Gastroesophageal sphincter (tissue), 3 donors: ENCODE measurements at regions not wholly inside any gene's neighbourhood (a gene's known extent, or its start where the extent isn't known, plus 50 kb on each side); places are given as distances from the start of the nearest gene placed in this dataset.

Source experiments
- EP300 ChIP-seq: sonication (generic); formaldehyde crosslinking; IDR thresholded peaks from one replicate; pipeline ENCODE4 v1.6.1; 2017; ENCODE audit warnings: antibody characterized with exemption, mild to moderate bottlenecking
- TF ChIP-seq, protein P1 (sequence below), 4 experiments: fragments of 200-600 bp in 2 of 4; fragments of 450-650 bp in 2 of 4; sonication (generic) in 1 of 4; IDR thresholded peaks; one replicate each; pipeline ENCODE4 v1.5.1; 2017 to 2019; ENCODE audit warnings: antibody characterized with exemption in 4 of 4, mild to moderate bottlenecking in 2 of 4, moderate library complexity in 2 of 4

DNA sequence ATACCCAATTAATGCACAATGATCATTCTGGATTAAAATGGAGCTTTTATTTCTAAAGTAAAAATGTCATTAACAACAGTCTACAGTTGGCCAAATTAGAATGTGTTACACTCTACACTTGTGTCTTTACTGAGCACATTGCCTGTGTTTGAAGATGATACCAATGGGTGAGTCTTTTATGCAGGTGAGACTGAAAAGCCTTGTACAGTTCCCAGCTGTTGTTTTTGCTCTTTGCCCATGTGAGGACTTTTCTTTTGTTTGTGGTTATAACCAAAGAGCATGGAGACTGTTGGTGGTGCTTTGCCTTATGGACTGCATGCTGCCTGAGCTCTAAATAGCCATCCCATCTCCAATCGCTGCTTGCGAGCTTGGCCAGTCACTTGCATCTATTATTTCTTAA, 264.5 kb downstream of the GATA3 start:
- TF ChIP-seq EP300, result no peak
- TF ChIP-seq, protein P1, sequence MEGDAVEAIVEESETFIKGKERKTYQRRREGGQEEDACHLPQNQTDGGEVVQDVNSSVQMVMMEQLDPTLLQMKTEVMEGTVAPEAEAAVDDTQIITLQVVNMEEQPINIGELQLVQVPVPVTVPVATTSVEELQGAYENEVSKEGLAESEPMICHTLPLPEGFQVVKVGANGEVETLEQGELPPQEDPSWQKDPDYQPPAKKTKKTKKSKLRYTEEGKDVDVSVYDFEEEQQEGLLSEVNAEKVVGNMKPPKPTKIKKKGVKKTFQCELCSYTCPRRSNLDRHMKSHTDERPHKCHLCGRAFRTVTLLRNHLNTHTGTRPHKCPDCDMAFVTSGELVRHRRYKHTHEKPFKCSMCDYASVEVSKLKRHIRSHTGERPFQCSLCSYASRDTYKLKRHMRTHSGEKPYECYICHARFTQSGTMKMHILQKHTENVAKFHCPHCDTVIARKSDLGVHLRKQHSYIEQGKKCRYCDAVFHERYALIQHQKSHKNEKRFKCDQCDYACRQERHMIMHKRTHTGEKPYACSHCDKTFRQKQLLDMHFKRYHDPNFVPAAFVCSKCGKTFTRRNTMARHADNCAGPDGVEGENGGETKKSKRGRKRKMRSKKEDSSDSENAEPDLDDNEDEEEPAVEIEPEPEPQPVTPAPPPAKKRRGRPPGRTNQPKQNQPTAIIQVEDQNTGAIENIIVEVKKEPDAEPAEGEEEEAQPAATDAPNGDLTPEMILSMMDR (IDR thresholded peaks at IDR 0.05), result no peak
